OCI-LY7 (cell line): ENCODE measurements at regions not wholly inside any gene's neighbourhood (a gene's known extent, or its start where the extent isn't known, plus 50 kb on each side); places are given as distances from the start of the nearest gene placed in this dataset.

ENCODE experiments used
- BruUV-seq: library from RNA; stranded (reverse); fragments of 400-500 nt; replicated peaks from 2 replicates; lab custom pipeline; 2021; lab: Mats Ljungman, UMichigan
- CTCF ChIA-PET: fragments of 300-600 bp; sonication (Branson Sonifier 250); formaldehyde crosslinking; loops from one replicate; lab custom pipeline; 2022; ENCODE audit warnings: antibody characterized with exemption; ENCODE audit not compliant: unreplicated experiment; lab: Charles Lee
- POLR2A ChIA-PET: fragments of 300-600 bp; sonication (Branson Sonifier 250); formaldehyde crosslinking; loops from one replicate; lab custom pipeline; 2022; ENCODE audit warnings: antibody characterized with exemption; lab: Charles Lee
- DNase-seq: peaks from one replicate; pipeline ENCODE4 v3.0.0-alpha.2; 2015; ENCODE audit warnings: low spot score
- H2AFZ ChIP-seq: fragments of 200-600 bp; sonication (generic), shearing (Covaris generic); 2 replicates; pipeline ENCODE4 v1.6.1; 2014; ENCODE audit warnings: mild to moderate bottlenecking, antibody characterized with exemption, low read length, moderate library complexity
- H3K27ac ChIP-seq: fragments of 200-600 bp; sonication (generic); 2 replicates; pipeline ENCODE4 v1.5.1; 2014; ENCODE audit warnings: mixed run types, low read depth, mild to moderate bottlenecking, moderate library complexity, low read length, inconsistent platforms; ENCODE audit not compliant: poor library complexity, severe bottlenecking
- H3K36me3 ChIP-seq: fragments of 200-600 bp; sonication (generic); 2 replicates; pipeline ENCODE4 v1.6.1; 2014; ENCODE audit warnings: mild to moderate bottlenecking, antibody characterized with exemption, low read length, moderate library complexity, mixed read lengths; ENCODE audit not compliant: insufficient read depth
- H3K4me1 ChIP-seq: fragments of 200-600 bp; sonication (generic); 2 replicates; pipeline ENCODE4 v1.5.1; 2014; ENCODE audit warnings: mild to moderate bottlenecking, low read length; ENCODE audit not compliant: insufficient read depth, poor library complexity, severe bottlenecking
- H3K4me2 ChIP-seq: fragments of 200-600 bp; sonication (generic); 2 replicates; pipeline ENCODE4 v1.6.1; 2014; ENCODE audit warnings: mild to moderate bottlenecking, low read length
- H3K4me3 ChIP-seq: fragments of 200-600 bp; sonication (generic); 2 replicates; pipeline ENCODE4 v1.5.1; 2014; ENCODE audit warnings: mild to moderate bottlenecking, low read depth, low read length; ENCODE audit not compliant: poor library complexity, severe bottlenecking
- H3K79me2 ChIP-seq: fragments of 200-600 bp; sonication (generic); 2 replicates; pipeline ENCODE4 v1.6.1; 2016; ENCODE audit warnings: low read depth, mild to moderate bottlenecking, low read length, moderate library complexity, mixed read lengths; ENCODE audit not compliant: insufficient read depth
- H3K9me2 ChIP-seq: fragments of 200-600 bp; sonication (generic); 2 replicates; pipeline ENCODE4 v1.6.1; 2016; ENCODE audit warnings: mild to moderate bottlenecking, low read length, mixed read lengths; ENCODE audit not compliant: insufficient read depth
- H3K9me3 ChIP-seq: fragments of 200-600 bp; sonication (generic); 2 replicates; pipeline ENCODE4 v1.6.1; 2014; ENCODE audit warnings: mild to moderate bottlenecking, mixed run types, low read length, mixed read lengths
- H4K20me1 ChIP-seq: fragments of 200-600 bp; sonication (generic); 2 replicates; pipeline ENCODE4 v1.6.1; 2014; ENCODE audit warnings: mild to moderate bottlenecking, antibody characterized with exemption, low read length, moderate library complexity, mixed read lengths; ENCODE audit not compliant: insufficient read depth
- EZH2phosphoT487 ChIP-seq: fragments of 200-600 bp; sonication (generic); IDR thresholded peaks from 2 replicates; pipeline ENCODE4 v1.6.1; 2018; ENCODE audit warnings: low read depth, borderline replicate concordance, mild to moderate bottlenecking, mixed run types, antibody characterized with exemption, low read length, moderate library complexity, mixed read lengths
- intact Hi-C: fragments of 100-400 bp; cut with micrococcal nuclease; formaldehyde crosslinking; loops from one replicate; pipeline ENCODE4 v1.10.0; 2022; ENCODE audit not compliant: unreplicated experiment
- TF ChIP-seq, protein P1 (sequence below): fragments of 200-600 bp; sonication (generic); conservative IDR thresholded peaks from 2 replicates; pipeline ENCODE4 v1.5.1; 2014; ENCODE audit warnings: mild to moderate bottlenecking, antibody characterized with exemption, low read length, moderate library complexity, mixed read lengths

DNA sequence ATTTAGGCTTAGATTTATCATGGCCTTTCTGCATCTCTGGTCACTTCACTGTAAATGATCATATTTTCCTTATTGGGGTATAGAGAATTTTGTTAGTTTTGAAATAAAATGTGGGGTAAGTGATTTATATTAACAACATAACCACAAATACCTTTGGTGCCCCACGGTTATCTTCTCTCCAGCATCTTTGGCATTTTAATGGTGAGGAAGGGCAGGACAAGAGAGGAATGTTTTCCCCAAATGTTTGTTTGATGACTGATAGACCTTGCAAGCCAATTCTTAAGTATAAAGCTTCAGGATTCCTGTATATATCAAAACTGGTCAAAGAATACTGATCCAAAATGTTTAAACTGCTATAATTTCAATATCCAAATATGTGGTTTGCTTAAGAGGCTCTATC is 171.6 kb upstream of the SMLR1 start:
- CTCF ChIA-PET = no interaction called here
- H3K4me2 ChIP-seq = no peak overlapping the region
- POLR2A ChIA-PET = no interaction called here
- no peaks in the 10 kb centered on the region for H4K20me1 ChIP-seq
- intact Hi-C loops = no loop called here
- H3K27ac ChIP-seq = no peak overlapping the region
- no peaks in the 10 kb centered on the region for H3K79me2 ChIP-seq
- H3K9me2 ChIP-seq = no peaks in the 10 kb centered on the region
- no peak overlapping the region for H2AFZ ChIP-seq
- BruUV-seq = no TSS peak
- H3K4me1 ChIP-seq = no peaks in the 10 kb centered on the region
- H3K36me3 ChIP-seq = no peaks in the 10 kb centered on the region
- H3K9me3 ChIP-seq = no peaks in the 10 kb centered on the region
- TF ChIP-seq EZH2phosphoT487 = no peak
- TF ChIP-seq, protein P1, sequence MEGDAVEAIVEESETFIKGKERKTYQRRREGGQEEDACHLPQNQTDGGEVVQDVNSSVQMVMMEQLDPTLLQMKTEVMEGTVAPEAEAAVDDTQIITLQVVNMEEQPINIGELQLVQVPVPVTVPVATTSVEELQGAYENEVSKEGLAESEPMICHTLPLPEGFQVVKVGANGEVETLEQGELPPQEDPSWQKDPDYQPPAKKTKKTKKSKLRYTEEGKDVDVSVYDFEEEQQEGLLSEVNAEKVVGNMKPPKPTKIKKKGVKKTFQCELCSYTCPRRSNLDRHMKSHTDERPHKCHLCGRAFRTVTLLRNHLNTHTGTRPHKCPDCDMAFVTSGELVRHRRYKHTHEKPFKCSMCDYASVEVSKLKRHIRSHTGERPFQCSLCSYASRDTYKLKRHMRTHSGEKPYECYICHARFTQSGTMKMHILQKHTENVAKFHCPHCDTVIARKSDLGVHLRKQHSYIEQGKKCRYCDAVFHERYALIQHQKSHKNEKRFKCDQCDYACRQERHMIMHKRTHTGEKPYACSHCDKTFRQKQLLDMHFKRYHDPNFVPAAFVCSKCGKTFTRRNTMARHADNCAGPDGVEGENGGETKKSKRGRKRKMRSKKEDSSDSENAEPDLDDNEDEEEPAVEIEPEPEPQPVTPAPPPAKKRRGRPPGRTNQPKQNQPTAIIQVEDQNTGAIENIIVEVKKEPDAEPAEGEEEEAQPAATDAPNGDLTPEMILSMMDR = no peak
- no peak for DNase-seq
- no peak overlapping the region for H3K4me3 ChIP-seq

DNA sequence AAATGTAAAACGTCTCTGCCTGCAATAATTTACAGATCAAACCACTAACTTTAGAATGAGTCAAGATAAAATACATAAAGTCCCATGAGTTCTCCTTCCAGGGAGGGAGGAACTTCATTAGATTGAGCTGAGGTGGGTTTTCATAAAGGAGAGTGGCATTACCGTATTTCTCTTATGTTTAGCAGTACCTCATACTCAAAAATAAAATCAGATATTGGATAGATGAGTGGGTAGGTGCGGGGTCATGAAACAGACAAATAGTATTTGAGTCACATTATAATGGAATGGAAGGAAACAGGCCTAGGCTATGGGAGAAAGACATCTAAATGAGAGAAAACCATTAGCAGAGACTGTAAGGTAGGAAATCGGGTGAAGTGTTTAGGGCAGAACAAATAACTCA is 166.1 kb upstream of the SMLR1 start:
- Histone ChIP-seq H3K4me3 (no peak overlapping the region), H3K27ac (no peak overlapping the region), H4K20me1 (no peaks in the 10 kb centered on the region), H3K36me3 (no peaks in the 10 kb centered on the region), H3K4me2 (no peak overlapping the region), H3K9me2 (no peaks in the 10 kb centered on the region), H3K79me2 (no peaks in the 10 kb centered on the region), H2AFZ (no peak overlapping the region), H3K9me3 (no peaks in the 10 kb centered on the region), H3K4me1 (no peaks in the 10 kb centered on the region)
- CTCF ChIA-PET = no interaction called here
- DNase-seq = no peak
- no peak for TF ChIP-seq EZH2phosphoT487
- BruUV-seq = no TSS peak
- POLR2A ChIA-PET = no interaction called here
- intact Hi-C loops = no loop called here

DNA sequence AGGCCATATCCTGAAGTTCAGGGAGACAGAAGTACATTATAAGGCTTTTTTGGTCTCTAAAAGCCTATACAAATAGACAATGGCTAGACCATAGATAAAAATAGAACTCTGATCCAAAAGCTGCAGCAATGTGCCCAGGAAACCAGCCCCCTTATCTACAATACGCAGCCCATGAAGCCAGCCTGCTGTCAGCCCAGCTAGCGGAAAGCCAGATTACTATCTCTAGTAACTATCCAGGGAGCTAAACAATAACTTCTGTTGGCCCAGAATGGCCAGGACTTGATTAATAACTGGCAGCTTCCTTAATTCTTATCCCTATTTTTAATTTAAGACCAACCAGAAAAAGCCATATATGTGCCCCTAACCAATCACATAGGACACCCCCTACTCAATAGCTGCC is 160.4 kb upstream of the SMLR1 start:
- H2AFZ ChIP-seq = no peak overlapping the region
- no peaks in the 10 kb centered on the region for H3K9me2 ChIP-seq
- no peaks in the 10 kb centered on the region for H3K79me2 ChIP-seq
- POLR2A ChIA-PET = interaction anchor here (1.4 kb wide), 1 partner anchor 15 kb away, joined by 3 read pairs; no protein-coding TSS in a partner anchor
- no peak overlapping the region for H3K4me2 ChIP-seq
- H3K4me3 ChIP-seq = no peak overlapping the region
- BruUV-seq = no TSS peak
- no peaks in the 10 kb centered on the region for H4K20me1 ChIP-seq
- H3K4me1 ChIP-seq = no peaks in the 10 kb centered on the region
- H3K27ac ChIP-seq = no peak overlapping the region
- H3K9me3 ChIP-seq = no peaks in the 10 kb centered on the region
- intact Hi-C loops = no loop called here
- no peaks in the 10 kb centered on the region for H3K36me3 ChIP-seq
- DNase-seq = no peak
- CTCF ChIA-PET = no interaction called here
- TF ChIP-seq, protein P1 = no peak
- no peak for TF ChIP-seq EZH2phosphoT487
